ENCODE measurements at regions not wholly inside any gene's neighbourhood (a gene's known extent, or its start where the extent isn't known, plus 50 kb on each side); places are given as distances from the start of the nearest gene placed in this dataset.
"Not testable (repeated sequence)": the region's sequence is repeated elsewhere in the genome, so short reads cannot be mapped to it uniquely, and the experiment has no call there.

DNA sequence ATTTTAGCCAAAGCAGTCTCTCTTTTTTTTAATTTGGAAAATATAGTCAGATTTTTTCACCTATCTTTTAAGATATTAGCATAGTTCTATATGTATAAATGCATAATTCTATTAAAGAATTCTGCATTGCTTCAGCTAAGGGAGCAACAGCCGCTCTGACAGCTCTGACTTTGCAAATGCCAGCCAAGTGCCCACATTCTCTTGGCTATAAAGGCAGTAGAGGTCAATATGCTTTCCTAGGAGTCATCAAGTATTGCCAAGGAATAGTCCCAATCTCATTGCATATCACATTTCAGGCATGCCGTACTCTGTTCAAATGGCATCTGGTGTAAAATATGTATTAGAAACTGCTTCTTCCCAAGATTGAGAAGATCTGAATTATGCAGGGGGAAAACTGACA, 161.4 kb downstream of the RPLP1 start:
- peaks cover 0 to 9% of the 10 kb centered on the region in 2 donors for H3K4me1 Mint-ChIP-seq
- no peaks in the 10 kb centered on the region for H3K4me1 ChIP-seq (ENCODE audit: control insufficient read depth, insufficient read depth, low read length)
- H3K4me3 Mint-ChIP-seq: no peak overlapping the region
- no peak overlapping the region for H3K27ac ChIP-seq (ENCODE audit: low read length)
- H3K36me3 ChIP-seq (ENCODE audit: control insufficient read depth, insufficient read depth, low read length): no peaks in the 10 kb centered on the region
- H3K9me3 ChIP-seq (ENCODE audit: control insufficient read depth, insufficient read depth, low read length): no peaks in the 10 kb centered on the region
- WGBS (ENCODE audit: insufficient coverage): 83% methylated on average over 2 of the region's 2 CpGs
- intact Hi-C loops (cut with micrococcal nuclease): no loop called here
- H3K36me3 Mint-ChIP-seq: no peaks in the 10 kb centered on the region
- ATAC-seq (no peak), DNase-seq (no peak)
- no peaks in the 10 kb centered on the region for H3K27me3 ChIP-seq (ENCODE audit: control insufficient read depth, insufficient read depth, low read length)
- no peak overlapping the region for H3K27ac Mint-ChIP-seq
- no peak for TF ChIP-seq CTCF (IDR thresholded peaks at IDR 0.05)
- H3K27me3 Mint-ChIP-seq (ENCODE audit: low read depth in 2 of 2): peaks cover 13 to 17% of the 10 kb centered on the region in 2 donors
- no peak overlapping the region for H3K4me3 ChIP-seq (ENCODE audit: low read length)
- H3K9me3 Mint-ChIP-seq: no peaks in the 10 kb centered on the region

DNA sequence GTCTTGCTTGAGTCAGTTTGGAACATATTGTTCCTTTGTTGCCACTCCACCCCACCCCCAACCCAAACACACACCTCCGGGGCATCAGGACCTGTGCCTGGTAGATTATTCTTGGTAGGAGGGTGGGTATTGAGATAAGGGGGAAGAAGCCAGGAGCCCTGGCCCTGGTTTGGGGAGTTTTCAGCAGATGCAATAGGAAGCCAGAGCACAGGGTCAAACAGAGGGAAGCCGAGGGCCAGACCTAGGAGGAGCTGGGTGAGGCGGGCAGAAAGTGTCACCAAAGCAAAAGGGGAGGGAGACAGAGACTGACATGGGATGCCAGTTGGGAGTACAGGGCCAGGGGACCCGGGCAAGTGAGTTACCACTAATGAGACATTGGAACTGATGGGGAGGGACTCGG, 163.1 kb downstream of the RPLP1 start:
- ATAC-seq (no peak), DNase-seq (no peak)
- Histone ChIP-seq H3K27me3 (ENCODE audit: control insufficient read depth, insufficient read depth, low read length) (no peaks in the 10 kb centered on the region), H3K9me3 (ENCODE audit: control insufficient read depth, insufficient read depth, low read length) (no peaks in the 10 kb centered on the region), H3K27ac (ENCODE audit: low read length) (no peak overlapping the region), H3K4me3 (ENCODE audit: low read length) (no peak overlapping the region), H3K4me1 (ENCODE audit: control insufficient read depth, insufficient read depth, low read length) (no peaks in the 10 kb centered on the region), H3K36me3 (ENCODE audit: control insufficient read depth, insufficient read depth, low read length) (no peaks in the 10 kb centered on the region)
- no peak for TF ChIP-seq CTCF (IDR thresholded peaks at IDR 0.05)
- Mint-ChIP-seq H3K27ac (no peak overlapping the region), H3K36me3 (no peaks in the 10 kb centered on the region), H3K4me1 (peaks cover 0 to 5% of the 10 kb centered on the region in 2 donors), H3K27me3 (ENCODE audit: low read depth in 2 of 2) (peaks cover 11 to 14% of the 10 kb centered on the region in 2 donors), H3K9me3 (no peaks in the 10 kb centered on the region), H3K4me3 (no peak overlapping the region)
- intact Hi-C loops (cut with micrococcal nuclease): no loop called here
- 94% methylated on average over 3 of the region's 5 CpGs for WGBS (ENCODE audit: insufficient coverage)

DNA sequence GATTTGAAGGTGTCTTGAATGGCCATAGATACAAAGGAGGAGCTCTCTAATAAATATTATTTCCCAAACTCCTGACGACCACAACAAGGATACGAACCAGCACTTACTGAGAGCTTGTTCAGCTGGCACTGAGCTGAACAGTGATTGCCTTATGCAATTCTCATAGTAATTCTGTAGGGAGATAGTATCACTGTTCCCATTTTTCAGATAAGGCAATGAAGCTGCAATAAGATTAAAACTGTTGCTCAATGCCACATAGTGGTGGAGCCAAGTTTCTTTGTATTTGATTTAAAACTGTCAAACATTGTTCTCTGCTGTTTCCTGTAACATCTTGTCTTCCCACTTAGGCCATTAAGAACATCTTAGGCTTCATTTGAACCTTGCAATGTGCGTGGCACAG, 163.9 kb downstream of the RPLP1 start:
- Mint-ChIP-seq H3K27ac (no peak overlapping the region), H3K9me3 (no peaks in the 10 kb centered on the region), H3K4me1 (peaks cover 0 to 5% of the 10 kb centered on the region in 2 donors), H3K36me3 (no peaks in the 10 kb centered on the region), H3K4me3 (no peak overlapping the region), H3K27me3 (ENCODE audit: low read depth in 2 of 2) (peaks cover 11 to 14% of the 10 kb centered on the region in 2 donors)
- no peak for TF ChIP-seq CTCF (IDR thresholded peaks at IDR 0.05)
- intact Hi-C loops (cut with micrococcal nuclease): no loop called here
- WGBS (ENCODE audit: insufficient coverage): 96% methylated on average over 3 of the region's 3 CpGs
- ATAC-seq (no peak), DNase-seq (no peak)
- Histone ChIP-seq H3K9me3 (ENCODE audit: control insufficient read depth, insufficient read depth, low read length) (no peaks in the 10 kb centered on the region), H3K27me3 (ENCODE audit: control insufficient read depth, insufficient read depth, low read length) (no peaks in the 10 kb centered on the region), H3K27ac (ENCODE audit: low read length) (no peak overlapping the region), H3K4me3 (ENCODE audit: low read length) (no peak overlapping the region), H3K4me1 (ENCODE audit: control insufficient read depth, insufficient read depth, low read length) (no peaks in the 10 kb centered on the region), H3K36me3 (ENCODE audit: control insufficient read depth, insufficient read depth, low read length) (no peaks in the 10 kb centered on the region)

GRCh38 chr15:69617144-69617543, 164.5 kb downstream of the RPLP1 start:
- H3K27ac Mint-ChIP-seq; H3K27ac ChIP-seq (ENCODE audit: low read length); intact Hi-C loops (cut with micrococcal nuclease); H3K4me1 ChIP-seq (ENCODE audit: control insufficient read depth, insufficient read depth, low read length); H3K4me1 Mint-ChIP-seq; H3K4me3 Mint-ChIP-seq; DNase-seq; H3K27me3 ChIP-seq (ENCODE audit: control insufficient read depth, insufficient read depth, low read length); ATAC-seq; H3K4me3 ChIP-seq (ENCODE audit: low read length); H3K9me3 ChIP-seq (ENCODE audit: control insufficient read depth, insufficient read depth, low read length); H3K36me3 Mint-ChIP-seq; H3K9me3 Mint-ChIP-seq; H3K36me3 ChIP-seq (ENCODE audit: control insufficient read depth, insufficient read depth, low read length): not testable (repeated sequence)
- H3K27me3 Mint-ChIP-seq (ENCODE audit: low read depth in 2 of 2): peaks cover 11 to 18% of the 10 kb centered on the region in 2 donors
- WGBS (ENCODE audit: insufficient coverage): no CpG with 5 or more reads among the region's 4 CpGs
